Urothelium cell line (cell line): ENCODE measurements at regions not wholly inside any gene's neighbourhood (a gene's known extent, or its start where the extent isn't known, plus 50 kb on each side); places are given as distances from the start of the nearest gene placed in this dataset.
A peak's percentile ranks its signal among the peaks of the same experiment; 100 is the strongest.

ENCODE experiments used
- DNase-seq: peaks from one replicate; pipeline ENCODE4 v3.0.0; 2011; ENCODE audit warnings: low spot score, mixed read lengths
- FAIRE-seq: peaks from 2 replicates; lab custom pipeline; 2011; peaks lifted over from hg19 to GRCh38; lab: Jason Lieb, UNC

- DNase-seq (peak; percentile 49), FAIRE-seq (no peak)
Observed at GRCh38 chr9:109880276-109881169, 100.5 kb downstream of the PALM2AKAP2 start.

- FAIRE-seq (no peak), DNase-seq (no peak)
Observed at GRCh38 chr9:109883623-109884022, 103.6 kb downstream of the PALM2AKAP2 start.

- DNase-seq, result no peak
- no peak for FAIRE-seq
Observed at GRCh38 chr9:109886041-109886440, 106.0 kb downstream of the PALM2AKAP2 start.

GRCh38 chr9:109886617-109887016 is 106.6 kb downstream of the PALM2AKAP2 start:
- DNase-seq, result no peak
- no peak for FAIRE-seq

GRCh38 chr9:109887079-109887478 is 107.1 kb downstream of the PALM2AKAP2 start:
- FAIRE-seq (no peak), DNase-seq (peak; percentile 33)

GRCh38 chr9:109888695-109889094 is 108.7 kb downstream of the PALM2AKAP2 start:
- DNase-seq (no peak), FAIRE-seq (no peak)

- no peak for DNase-seq
- FAIRE-seq, result no peak
Observed at GRCh38 chr9:109889456-109889855, 109.5 kb downstream of the PALM2AKAP2 start.

GRCh38 chr9:109893241-109893640 is 113.2 kb downstream of the PALM2AKAP2 start:
- DNase-seq (no peak), FAIRE-seq (no peak)

GRCh38 chr9:109894473-109894872 is 114.5 kb downstream of the PALM2AKAP2 start:
- FAIRE-seq, result no peak
- DNase-seq, result no peak

GRCh38 chr9:109894921-109895758 is 115.1 kb downstream of the PALM2AKAP2 start:
- no peak for FAIRE-seq
- no peak for DNase-seq

- FAIRE-seq, result no peak
- no peak for DNase-seq
Observed at GRCh38 chr9:109901201-109901600, 121.2 kb downstream of the PALM2AKAP2 start.

- no peak for FAIRE-seq
- DNase-seq, result peak; percentile 69
Observed at GRCh38 chr9:109903515-109904138, 123.6 kb downstream of the PALM2AKAP2 start.

- no peak for DNase-seq
- FAIRE-seq, result no peak
Observed at GRCh38 chr9:109904666-109905065, 124.7 kb downstream of the PALM2AKAP2 start.

GRCh38 chr9:109905472-109905871 is 125.5 kb downstream of the PALM2AKAP2 start:
- DNase-seq (no peak), FAIRE-seq (no peak)

- FAIRE-seq, result no peak
- no peak for DNase-seq
Observed at GRCh38 chr9:109906766-109907382, 126.9 kb downstream of the PALM2AKAP2 start.

- no peak for FAIRE-seq
Observed at GRCh38 chr9:109907400-109907799, 127.4 kb downstream of the PALM2AKAP2 start.

GRCh38 chr9:109907810-109908458 is 127.9 kb downstream of the PALM2AKAP2 start:
- DNase-seq, result no peak
- no peak for FAIRE-seq

More at GRCh38 chr9:109907400-109907799, 127.4 kb downstream of the PALM2AKAP2 start:
- no peak for DNase-seq

GRCh38 chr9:109908459-109909390 is 128.7 kb downstream of the PALM2AKAP2 start:
- no peak for DNase-seq
- no peak for FAIRE-seq
